WTC11 (cell line): ENCODE measurements at regions not wholly inside any gene's neighbourhood (a gene's known extent, or its start where the extent isn't known, plus 50 kb on each side); places are given as distances from the start of the nearest gene placed in this dataset.

Experiments
- ATAC-seq: fragments of 200-7000 bp; cut with Tn5 transposase; 2 replicates; pipeline ENCODE4 v1.10.0; 2021; ENCODE audit warnings: mild to moderate bottlenecking, moderate library complexity
- CTCF ChIA-PET: fragments of 300-600 bp; sonication (Branson Sonifier 250); formaldehyde crosslinking; loops from one replicate; lab custom pipeline; 2021; ENCODE audit warnings: antibody characterized with exemption; lab: Charles Lee
- POLR2A ChIA-PET: fragments of 350-600 bp; sonication (Branson Sonifier 250); formaldehyde crosslinking; loops from one replicate; lab custom pipeline; 2021; ENCODE audit warnings: antibody characterized with exemption; lab: Charles Lee
- DNase-seq: peaks from one replicate; pipeline ENCODE4 v3.0.0; 2021; ENCODE audit warnings: low spot score
- H3K27ac Mint-ChIP-seq: 2 replicates; pipeline ENCODE4 v1.8.0; 2021; ENCODE audit warnings: mixed read lengths
- H3K27me3 Mint-ChIP-seq: 2 replicates; pipeline ENCODE4 v1.8.0; 2021; ENCODE audit warnings: low read depth, mild to moderate bottlenecking, moderate library complexity, mixed read lengths
- H3K36me3 Mint-ChIP-seq: 2 replicates; pipeline ENCODE4 v1.8.0; 2021; ENCODE audit warnings: mixed read lengths
- H3K4me1 Mint-ChIP-seq: 2 replicates; pipeline ENCODE4 v1.8.0; 2022; ENCODE audit warnings: mixed read lengths
- H3K4me3 Mint-ChIP-seq: 2 replicates; pipeline ENCODE4 v1.8.0; 2021; ENCODE audit warnings: mild to moderate bottlenecking, moderate library complexity, mixed read lengths
- H3K9me3 Mint-ChIP-seq: 2 replicates; pipeline ENCODE4 v1.8.0; 2021; ENCODE audit warnings: mixed read lengths
- AR ChIP-seq: fragments of 250-450 bp; sonication (Bioruptor Pico); IDR thresholded peaks from 2 replicates; pipeline ENCODE4 v1.9.0; 2021; ENCODE audit warnings: mild to moderate bottlenecking
- ARID4B ChIP-seq: sonication (generic); formaldehyde crosslinking; IDR thresholded peaks from 2 replicates; pipeline ENCODE4 v1.8.0; 2023; ENCODE audit warnings: missing genetic modification reagents, mild to moderate bottlenecking, borderline replicate concordance
- ATF1 ChIP-seq: sonication (generic); formaldehyde crosslinking; IDR thresholded peaks from 2 replicates; pipeline ENCODE4 v1.8.1; 2023; ENCODE audit warnings: mild to moderate bottlenecking, moderate library complexity, missing genetic modification reagents
- EMX1 ChIP-seq: fragments of 250-450 bp; sonication (Bioruptor Pico); IDR thresholded peaks from 2 replicates; pipeline ENCODE4 v1.8.0; 2021; ENCODE audit warnings: mild to moderate bottlenecking
- ERG ChIP-seq: fragments of 250-450 bp; sonication (Bioruptor Pico); IDR thresholded peaks from 2 replicates; pipeline ENCODE4 v1.8.0; 2021; ENCODE audit warnings: mild to moderate bottlenecking
- FOXP1 ChIP-seq: sonication (generic); formaldehyde crosslinking; IDR thresholded peaks from 2 replicates; pipeline ENCODE4 v1.8.0; 2022; ENCODE audit warnings: missing genetic modification reagents, mild to moderate bottlenecking, moderate library complexity, borderline replicate concordance
- HMGA2 ChIP-seq: fragments of 250-450 bp; sonication (Bioruptor Pico); IDR thresholded peaks from 2 replicates; pipeline ENCODE4 v1.4.0; 2021; ENCODE audit warnings: mild to moderate bottlenecking, moderate library complexity
- NFE2L1 ChIP-seq: sonication (generic); formaldehyde crosslinking; IDR thresholded peaks from 2 replicates; pipeline ENCODE4 v1.8.1; 2023; ENCODE audit warnings: missing genetic modification reagents
- NR1H2 ChIP-seq: sonication (generic); formaldehyde crosslinking; IDR thresholded peaks from 2 replicates; pipeline ENCODE4 v1.9.0; 2021; ENCODE audit warnings: mild to moderate bottlenecking, moderate library complexity, missing genetic modification reagents
- OVOL2 ChIP-seq: fragments of 250-450 bp; sonication (Bioruptor Pico); IDR thresholded peaks from 2 replicates; pipeline ENCODE4 v1.9.0; 2021; ENCODE audit warnings: mild to moderate bottlenecking, borderline replicate concordance
- PRDM15 ChIP-seq: sonication (generic); formaldehyde crosslinking; IDR thresholded peaks from 2 replicates; pipeline ENCODE4 v1.8.0; 2022; ENCODE audit warnings: missing genetic modification reagents
- RORB ChIP-seq: fragments of 250-450 bp; sonication (Bioruptor Pico); IDR thresholded peaks from 2 replicates; pipeline ENCODE4 v1.9.0; 2021; ENCODE audit warnings: mild to moderate bottlenecking
- SMAD4 ChIP-seq: sonication (generic); formaldehyde crosslinking; IDR thresholded peaks from 2 replicates; pipeline ENCODE4 v1.8.0; 2022; ENCODE audit warnings: mild to moderate bottlenecking, missing genetic modification reagents
- TEAD4 ChIP-seq: sonication (generic); formaldehyde crosslinking; IDR thresholded peaks from 2 replicates; pipeline ENCODE4 v1.8.0; 2022; ENCODE audit warnings: mild to moderate bottlenecking, missing genetic modification reagents
- ZMAT4 ChIP-seq: fragments of 250-450 bp; sonication (Bioruptor Pico); IDR thresholded peaks from 2 replicates; pipeline ENCODE4 v1.9.0; 2021; ENCODE audit warnings: mild to moderate bottlenecking
- ZNF317 ChIP-seq: sonication (generic); formaldehyde crosslinking; IDR thresholded peaks from 2 replicates; pipeline ENCODE4 v1.8.1; 2023; ENCODE audit warnings: low read depth, mild to moderate bottlenecking, moderate library complexity, missing genetic modification reagents, borderline replicate concordance
- ZSCAN18 ChIP-seq: fragments of 250-450 bp; sonication (Bioruptor Pico); IDR thresholded peaks from 2 replicates; pipeline ENCODE4 v2.1.2; 2022; ENCODE audit warnings: mild to moderate bottlenecking, moderate library complexity
- TF ChIP-seq, protein P1 (sequence below): sonication (generic); formaldehyde crosslinking; IDR thresholded peaks from 2 replicates; pipeline ENCODE4 v1.8.1; 2023; ENCODE audit warnings: mild to moderate bottlenecking, missing genetic modification reagents
- TF ChIP-seq, protein P2 (sequence below): sonication (generic); formaldehyde crosslinking; IDR thresholded peaks from 2 replicates; pipeline ENCODE4 v1.8.1; 2023; ENCODE audit warnings: mild to moderate bottlenecking, missing genetic modification reagents, moderate library complexity
- TF ChIP-seq, protein P3 (sequence below): sonication (generic); formaldehyde crosslinking; IDR thresholded peaks from 2 replicates; pipeline ENCODE4 v1.8.1; 2022; ENCODE audit warnings: missing genetic modification reagents, borderline replicate concordance

DNA sequence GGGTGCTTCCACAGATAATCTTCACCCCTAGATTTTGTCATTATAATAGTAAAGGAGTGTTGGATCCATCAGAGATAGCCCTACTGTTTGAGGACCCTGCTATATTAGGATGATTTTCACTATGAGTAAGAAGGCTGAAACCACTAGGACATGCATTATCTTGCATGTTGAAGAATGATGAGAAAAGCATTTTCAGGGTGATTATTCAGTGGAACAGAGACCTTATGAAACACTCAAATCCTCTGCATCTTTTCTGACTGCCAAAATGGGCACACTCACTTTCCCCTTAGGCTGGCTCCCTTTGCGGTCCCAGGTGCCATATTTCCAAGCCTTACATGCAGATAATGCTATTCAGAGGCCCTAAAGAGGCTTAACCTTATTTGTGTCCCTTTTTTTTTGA is 296.9 kb downstream of the RND3 start:
- 0 out of 2 replicates have a peak, but pooled peaks cover 8% of the 10 kb centered on the region for H3K36me3 Mint-ChIP-seq
- no peaks in the 10 kb centered on the region for H3K27me3 Mint-ChIP-seq
- H3K27ac Mint-ChIP-seq: no peak overlapping the region
- peaks cover 18% of the 10 kb centered on the region for H3K9me3 Mint-ChIP-seq
- TF ChIP-seq ATF1 (CRISPR knock-in tag) (no peak), EMX1 (CRISPR knock-in tag) (no peak), ZNF317 (CRISPR knock-in tag) (no peak), ARID4B (no peak), NFE2L1 (CRISPR knock-in tag) (no peak), SMAD4 (CRISPR knock-in tag) (no peak), FOXP1 (no peak), PRDM15 (CRISPR knock-in tag) (no peak), ZSCAN18 (no peak), AR (CRISPR knock-in tag) (no peak), HMGA2 (CRISPR knock-in tag) (no peak), OVOL2 (CRISPR knock-in tag) (no peak), ERG (CRISPR knock-in tag) (no peak), NR1H2 (CRISPR knock-in tag) (no peak), ZMAT4 (no peak), RORB (CRISPR knock-in tag) (no peak), TEAD4 (no peak)
- TF ChIP-seq, protein P1, sequence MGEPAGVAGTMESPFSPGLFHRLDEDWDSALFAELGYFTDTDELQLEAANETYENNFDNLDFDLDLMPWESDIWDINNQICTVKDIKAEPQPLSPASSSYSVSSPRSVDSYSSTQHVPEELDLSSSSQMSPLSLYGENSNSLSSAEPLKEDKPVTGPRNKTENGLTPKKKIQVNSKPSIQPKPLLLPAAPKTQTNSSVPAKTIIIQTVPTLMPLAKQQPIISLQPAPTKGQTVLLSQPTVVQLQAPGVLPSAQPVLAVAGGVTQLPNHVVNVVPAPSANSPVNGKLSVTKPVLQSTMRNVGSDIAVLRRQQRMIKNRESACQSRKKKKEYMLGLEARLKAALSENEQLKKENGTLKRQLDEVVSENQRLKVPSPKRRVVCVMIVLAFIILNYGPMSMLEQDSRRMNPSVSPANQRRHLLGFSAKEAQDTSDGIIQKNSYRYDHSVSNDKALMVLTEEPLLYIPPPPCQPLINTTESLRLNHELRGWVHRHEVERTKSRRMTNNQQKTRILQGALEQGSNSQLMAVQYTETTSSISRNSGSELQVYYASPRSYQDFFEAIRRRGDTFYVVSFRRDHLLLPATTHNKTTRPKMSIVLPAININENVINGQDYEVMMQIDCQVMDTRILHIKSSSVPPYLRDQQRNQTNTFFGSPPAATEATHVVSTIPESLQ (CRISPR knock-in tag): no peak
- TF ChIP-seq, protein P2, sequence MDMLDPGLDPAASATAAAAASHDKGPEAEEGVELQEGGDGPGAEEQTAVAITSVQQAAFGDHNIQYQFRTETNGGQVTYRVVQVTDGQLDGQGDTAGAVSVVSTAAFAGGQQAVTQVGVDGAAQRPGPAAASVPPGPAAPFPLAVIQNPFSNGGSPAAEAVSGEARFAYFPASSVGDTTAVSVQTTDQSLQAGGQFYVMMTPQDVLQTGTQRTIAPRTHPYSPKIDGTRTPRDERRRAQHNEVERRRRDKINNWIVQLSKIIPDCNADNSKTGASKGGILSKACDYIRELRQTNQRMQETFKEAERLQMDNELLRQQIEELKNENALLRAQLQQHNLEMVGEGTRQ (CRISPR knock-in tag): no peak
- TF ChIP-seq, protein P3, sequence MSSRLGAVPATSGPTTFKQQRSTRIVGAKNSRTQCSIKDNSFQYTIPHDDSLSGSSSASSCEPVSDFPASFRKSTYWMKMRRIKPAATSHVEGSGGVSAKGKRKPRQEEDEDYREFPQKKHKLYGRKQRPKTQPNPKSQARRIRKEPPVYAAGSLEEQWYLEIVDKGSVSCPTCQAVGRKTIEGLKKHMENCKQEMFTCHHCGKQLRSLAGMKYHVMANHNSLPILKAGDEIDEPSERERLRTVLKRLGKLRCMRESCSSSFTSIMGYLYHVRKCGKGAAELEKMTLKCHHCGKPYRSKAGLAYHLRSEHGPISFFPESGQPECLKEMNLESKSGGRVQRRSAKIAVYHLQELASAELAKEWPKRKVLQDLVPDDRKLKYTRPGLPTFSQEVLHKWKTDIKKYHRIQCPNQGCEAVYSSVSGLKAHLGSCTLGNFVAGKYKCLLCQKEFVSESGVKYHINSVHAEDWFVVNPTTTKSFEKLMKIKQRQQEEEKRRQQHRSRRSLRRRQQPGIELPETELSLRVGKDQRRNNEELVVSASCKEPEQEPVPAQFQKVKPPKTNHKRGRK (CRISPR knock-in tag): no peak
- H3K4me1 Mint-ChIP-seq: no peaks in the 10 kb centered on the region
- DNase-seq (no peak), ATAC-seq (no peak)
- CTCF ChIA-PET: no interaction called here
- no peak overlapping the region for H3K4me3 Mint-ChIP-seq
- POLR2A ChIA-PET: no interaction called here
